ENCODE measurements at regions not wholly inside any gene's neighbourhood (a gene's known extent, or its start where the extent isn't known, plus 50 kb on each side); places are given as distances from the start of the nearest gene placed in this dataset.

GRCh38 chr13:62760724-62761123 lies 1345.1 kb upstream of the PCDH20 start:
- TF ChIP-seq, protein P1, sequence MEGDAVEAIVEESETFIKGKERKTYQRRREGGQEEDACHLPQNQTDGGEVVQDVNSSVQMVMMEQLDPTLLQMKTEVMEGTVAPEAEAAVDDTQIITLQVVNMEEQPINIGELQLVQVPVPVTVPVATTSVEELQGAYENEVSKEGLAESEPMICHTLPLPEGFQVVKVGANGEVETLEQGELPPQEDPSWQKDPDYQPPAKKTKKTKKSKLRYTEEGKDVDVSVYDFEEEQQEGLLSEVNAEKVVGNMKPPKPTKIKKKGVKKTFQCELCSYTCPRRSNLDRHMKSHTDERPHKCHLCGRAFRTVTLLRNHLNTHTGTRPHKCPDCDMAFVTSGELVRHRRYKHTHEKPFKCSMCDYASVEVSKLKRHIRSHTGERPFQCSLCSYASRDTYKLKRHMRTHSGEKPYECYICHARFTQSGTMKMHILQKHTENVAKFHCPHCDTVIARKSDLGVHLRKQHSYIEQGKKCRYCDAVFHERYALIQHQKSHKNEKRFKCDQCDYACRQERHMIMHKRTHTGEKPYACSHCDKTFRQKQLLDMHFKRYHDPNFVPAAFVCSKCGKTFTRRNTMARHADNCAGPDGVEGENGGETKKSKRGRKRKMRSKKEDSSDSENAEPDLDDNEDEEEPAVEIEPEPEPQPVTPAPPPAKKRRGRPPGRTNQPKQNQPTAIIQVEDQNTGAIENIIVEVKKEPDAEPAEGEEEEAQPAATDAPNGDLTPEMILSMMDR (IDR thresholded peaks at IDR 0.05; ENCODE audit: low read length) = no peak
- TF ChIP-seq EZH2 (optimal IDR thresholded peaks at IDR 0.05; ENCODE audit: low read depth, low read length) (no peak), EZH2phosphoT487 (IDR thresholded peaks at IDR 0.05; ENCODE audit: low read length) (no peak)

All from MM.1S (cell line).